ENCODE measurements at regions not wholly inside any gene's neighbourhood (a gene's known extent, or its start where the extent isn't known, plus 50 kb on each side); places are given as distances from the start of the nearest gene placed in this dataset.

DNA sequence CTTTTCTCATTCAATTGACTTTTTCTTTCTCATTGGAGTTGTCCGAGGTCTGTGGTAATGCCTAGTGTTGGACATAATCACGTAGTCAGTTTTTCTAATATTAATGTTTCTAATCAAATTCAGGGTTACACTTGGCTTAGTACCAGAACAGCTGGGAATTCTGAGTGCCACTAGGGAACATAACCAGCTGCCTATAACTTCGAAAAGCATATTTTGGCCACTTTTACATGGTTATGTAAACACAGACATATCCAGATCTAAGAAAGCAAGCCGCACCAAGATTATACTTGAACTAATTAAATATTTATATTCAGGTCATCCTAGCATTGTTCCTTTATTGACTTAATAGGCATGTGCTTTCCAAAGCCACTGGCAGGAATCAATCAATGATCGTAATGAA is 91.1 kb upstream of the ARHGAP28 start:
- H3K27me3 ChIP-seq: no peaks in the 10 kb centered on the region
- no peak for DNase-seq
- intact Hi-C loops (cut with DNase I; ENCODE audit: low total_unique reads): no loop called here
- H3K27ac ChIP-seq: no peak overlapping the region
- H3K9me3 ChIP-seq: no peaks in the 10 kb centered on the region
- H3K4me1 ChIP-seq: no peaks in the 10 kb centered on the region
- no peaks in the 10 kb centered on the region for H3K36me3 ChIP-seq
- TF ChIP-seq, protein P1, sequence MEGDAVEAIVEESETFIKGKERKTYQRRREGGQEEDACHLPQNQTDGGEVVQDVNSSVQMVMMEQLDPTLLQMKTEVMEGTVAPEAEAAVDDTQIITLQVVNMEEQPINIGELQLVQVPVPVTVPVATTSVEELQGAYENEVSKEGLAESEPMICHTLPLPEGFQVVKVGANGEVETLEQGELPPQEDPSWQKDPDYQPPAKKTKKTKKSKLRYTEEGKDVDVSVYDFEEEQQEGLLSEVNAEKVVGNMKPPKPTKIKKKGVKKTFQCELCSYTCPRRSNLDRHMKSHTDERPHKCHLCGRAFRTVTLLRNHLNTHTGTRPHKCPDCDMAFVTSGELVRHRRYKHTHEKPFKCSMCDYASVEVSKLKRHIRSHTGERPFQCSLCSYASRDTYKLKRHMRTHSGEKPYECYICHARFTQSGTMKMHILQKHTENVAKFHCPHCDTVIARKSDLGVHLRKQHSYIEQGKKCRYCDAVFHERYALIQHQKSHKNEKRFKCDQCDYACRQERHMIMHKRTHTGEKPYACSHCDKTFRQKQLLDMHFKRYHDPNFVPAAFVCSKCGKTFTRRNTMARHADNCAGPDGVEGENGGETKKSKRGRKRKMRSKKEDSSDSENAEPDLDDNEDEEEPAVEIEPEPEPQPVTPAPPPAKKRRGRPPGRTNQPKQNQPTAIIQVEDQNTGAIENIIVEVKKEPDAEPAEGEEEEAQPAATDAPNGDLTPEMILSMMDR (IDR thresholded peaks at IDR 0.05): no peak
- H3K4me3 ChIP-seq: no peak overlapping the region

- Histone ChIP-seq H3K9me3 (no peaks in the 10 kb centered on the region), H3K4me3 (no peak overlapping the region), H3K27ac (no peak overlapping the region), H3K27me3 (no peaks in the 10 kb centered on the region), H3K36me3 (no peaks in the 10 kb centered on the region), H3K4me1 (no peaks in the 10 kb centered on the region)
- DNase-seq: no peak
- intact Hi-C loops (cut with DNase I; ENCODE audit: low total_unique reads): no loop called here
- TF ChIP-seq, protein P1 (IDR thresholded peaks at IDR 0.05): no peak
These were observed 90.2 kb upstream of the ARHGAP28 start for GRCh38 chr18:6639305-6639704.

- H3K4me1 ChIP-seq: no peaks in the 10 kb centered on the region
- no peak overlapping the region for H3K27ac ChIP-seq
- no peak overlapping the region for H3K4me3 ChIP-seq
- TF ChIP-seq, protein P1 (IDR thresholded peaks at IDR 0.05): no peak
- no peaks in the 10 kb centered on the region for H3K9me3 ChIP-seq
- no peaks in the 10 kb centered on the region for H3K36me3 ChIP-seq
- no peak for DNase-seq
- H3K27me3 ChIP-seq: no peaks in the 10 kb centered on the region
- intact Hi-C loops (cut with DNase I; ENCODE audit: low total_unique reads): no loop called here
These were observed 84.5 kb upstream of the ARHGAP28 start for GRCh38 chr18:6644836-6645627.

- no peaks in the 10 kb centered on the region for H3K9me3 ChIP-seq
- no peaks in the 10 kb centered on the region for H3K36me3 ChIP-seq
- H3K4me1 ChIP-seq: no peaks in the 10 kb centered on the region
- H3K27ac ChIP-seq: no peak overlapping the region
- intact Hi-C loops (cut with DNase I; ENCODE audit: low total_unique reads): no loop called here
- DNase-seq: no peak
- no peaks in the 10 kb centered on the region for H3K27me3 ChIP-seq
- H3K4me3 ChIP-seq: no peak overlapping the region
- TF ChIP-seq, protein P1 (IDR thresholded peaks at IDR 0.05): no peak
These were observed 82.7 kb upstream of the ARHGAP28 start for GRCh38 chr18:6646801-6647200.

GRCh38 chr18:6648581-6648980 is 80.9 kb upstream of the ARHGAP28 start:
- no peaks in the 10 kb centered on the region for H3K4me1 ChIP-seq
- no peaks in the 10 kb centered on the region for H3K9me3 ChIP-seq
- no peaks in the 10 kb centered on the region for H3K36me3 ChIP-seq
- H3K27me3 ChIP-seq: no peaks in the 10 kb centered on the region
- intact Hi-C loops (cut with DNase I; ENCODE audit: low total_unique reads): no loop called here
- no peak overlapping the region for H3K27ac ChIP-seq
- no peak for DNase-seq
- TF ChIP-seq, protein P1 (IDR thresholded peaks at IDR 0.05): no peak
- H3K4me3 ChIP-seq: no peak overlapping the region

Measured in tibial artery (tissue), 4 donors.